GM19395 (cell line): ENCODE measurements at regions not wholly inside any gene's neighbourhood (a gene's known extent, or its start where the extent isn't known, plus 50 kb on each side); places are given as distances from the start of the nearest gene placed in this dataset.

Experiments used
- ATAC-seq: cut with Tn5 transposase; IDR thresholded peaks from one replicate; pipeline ENCODE4 v1.9.1; 2021; ENCODE audit warnings: mild to moderate bottlenecking, moderate library complexity; ENCODE audit not compliant: unreplicated experiment

- no peak for ATAC-seq
These were observed 142.8 kb upstream of the STK17B start for GRCh38 chr2:196314157-196314556.

GRCh38 chr2:196314780-196315179 is 143.4 kb upstream of the STK17B start:
- ATAC-seq = no peak

GRCh38 chr2:196315388-196316049 is 144.1 kb upstream of the STK17B start:
- ATAC-seq = no peak

GRCh38 chr2:196316050-196316430 is 144.7 kb upstream of the STK17B start:
- no peak for ATAC-seq

- no peak for ATAC-seq
These were observed 147.4 kb upstream of the STK17B start for GRCh38 chr2:196318517-196319377.

GRCh38 chr2:196322973-196323810 is 151.8 kb upstream of the STK17B start:
- ATAC-seq = no peak

- ATAC-seq = no peak
These were observed 152.8 kb upstream of the STK17B start for GRCh38 chr2:196324211-196324610.

GRCh38 chr2:196328088-196328680 is 156.8 kb upstream of the STK17B start:
- no peak for ATAC-seq

- ATAC-seq = no peak
These were observed 158.6 kb upstream of the STK17B start for GRCh38 chr2:196329959-196330358.

GRCh38 chr2:196330645-196331044 is 159.3 kb upstream of the STK17B start:
- no peak for ATAC-seq

GRCh38 chr2:196331143-196331542 is 159.8 kb upstream of the STK17B start:
- ATAC-seq = no peak

- ATAC-seq = no peak
These were observed 160.5 kb upstream of the STK17B start for GRCh38 chr2:196331851-196332250.

- ATAC-seq = no peak
These were observed 162.0 kb upstream of the STK17B start for GRCh38 chr2:196333397-196333796.

- ATAC-seq = no peak
These were observed 163.3 kb upstream of the STK17B start for GRCh38 chr2:196334710-196335109.

GRCh38 chr2:196335221-196335634 is 163.8 kb upstream of the STK17B start:
- ATAC-seq = no peak

GRCh38 chr2:196336207-196336606 is 164.8 kb upstream of the STK17B start:
- ATAC-seq = no peak

GRCh38 chr2:196336715-196337114 is 165.3 kb upstream of the STK17B start:
- ATAC-seq = no peak

- no peak for ATAC-seq
These were observed 166.0 kb upstream of the STK17B start for GRCh38 chr2:196337208-196337953.

- no peak for ATAC-seq
These were observed 167.1 kb upstream of the STK17B start for GRCh38 chr2:196338440-196338839.

- ATAC-seq = no peak
These were observed 170.0 kb upstream of the STK17B start for GRCh38 chr2:196341277-196341841.
